ENCODE measurements at regions not wholly inside any gene's neighbourhood (a gene's known extent, or its start where the extent isn't known, plus 50 kb on each side); places are given as distances from the start of the nearest gene placed in this dataset.

GRCh38 chr14:56886471-56887062 is 76.3 kb upstream of the OTX2 start:
- intact Hi-C loops (cut with DNase I), result no loop called here
- no peak for DNase-seq
- Histone ChIP-seq H3K27ac (no peak overlapping the region), H3K4me3 (no peak overlapping the region), H3K27me3 (no peaks in the 10 kb centered on the region), H3K9ac (ENCODE audit: low read depth in 2 of 2, low read length in 2 of 2) (no peak overlapping the region), H3K36me3 (no peaks in the 10 kb centered on the region), H3K4me1 (no peaks in the 10 kb centered on the region), H3K9me3 (no peaks in the 10 kb centered on the region)
- TF ChIP-seq CTCF (IDR thresholded peaks at IDR 0.05), result no peak

DNA sequence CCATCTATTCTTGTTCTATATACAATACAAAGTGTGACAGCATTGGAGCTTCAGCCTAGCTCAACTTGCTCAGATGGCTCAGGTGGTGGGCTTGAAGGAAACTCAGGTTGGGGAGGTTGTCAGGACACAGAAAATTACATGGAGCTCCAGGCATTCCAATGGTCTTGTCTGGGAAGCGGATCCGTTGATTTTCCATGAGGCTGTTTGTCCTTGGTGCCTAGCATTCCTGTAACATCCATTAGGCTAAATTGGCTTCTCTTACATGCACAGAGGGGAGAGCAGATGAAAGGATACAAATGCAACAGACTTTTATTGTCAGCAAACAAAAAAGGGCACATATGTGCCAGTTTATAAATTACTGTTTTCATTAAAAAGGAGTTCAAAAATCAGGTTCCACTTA is 75.5 kb upstream of the OTX2 start:
- no peaks in the 10 kb centered on the region for H3K4me1 ChIP-seq
- no peak for DNase-seq
- no peaks in the 10 kb centered on the region for H3K27me3 ChIP-seq
- H3K27ac ChIP-seq, result no peak overlapping the region
- intact Hi-C loops (cut with DNase I), result no loop called here
- no peak overlapping the region for H3K9ac ChIP-seq (ENCODE audit: low read depth in 2 of 2, low read length in 2 of 2)
- no peak for TF ChIP-seq CTCF (IDR thresholded peaks at IDR 0.05)
- no peaks in the 10 kb centered on the region for H3K36me3 ChIP-seq
- H3K9me3 ChIP-seq, result no peaks in the 10 kb centered on the region
- no peak overlapping the region for H3K4me3 ChIP-seq

DNA sequence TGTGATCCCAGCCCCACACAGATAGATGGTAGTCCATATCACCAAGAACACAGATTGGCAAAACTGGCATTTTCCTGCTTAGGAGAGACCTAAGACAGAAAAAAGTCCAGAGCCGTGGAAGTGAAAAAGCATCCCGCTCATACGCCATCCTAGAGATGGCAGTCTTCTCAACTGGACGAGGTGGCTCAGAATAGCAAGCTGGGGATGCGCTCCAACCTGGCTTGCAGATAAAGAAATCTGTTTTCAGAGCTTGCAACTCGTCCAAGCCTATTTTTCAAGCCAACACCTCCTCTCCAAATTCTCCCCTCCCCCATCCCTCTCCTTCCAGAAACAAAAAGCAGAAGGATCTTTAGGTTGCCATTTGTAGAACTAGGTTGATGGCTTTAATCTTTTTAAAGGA is 74.3 kb upstream of the OTX2 start:
- no peak for DNase-seq
- H3K4me3 ChIP-seq, result no peak overlapping the region
- H3K9me3 ChIP-seq, result no peaks in the 10 kb centered on the region
- no peak overlapping the region for H3K9ac ChIP-seq (ENCODE audit: low read depth in 2 of 2, low read length in 2 of 2)
- no peak for TF ChIP-seq CTCF (IDR thresholded peaks at IDR 0.05)
- no peaks in the 10 kb centered on the region for H3K36me3 ChIP-seq
- H3K27me3 ChIP-seq, result no peaks in the 10 kb centered on the region
- intact Hi-C loops (cut with DNase I), result no loop called here
- H3K27ac ChIP-seq, result no peak overlapping the region
- H3K4me1 ChIP-seq, result no peaks in the 10 kb centered on the region

DNA sequence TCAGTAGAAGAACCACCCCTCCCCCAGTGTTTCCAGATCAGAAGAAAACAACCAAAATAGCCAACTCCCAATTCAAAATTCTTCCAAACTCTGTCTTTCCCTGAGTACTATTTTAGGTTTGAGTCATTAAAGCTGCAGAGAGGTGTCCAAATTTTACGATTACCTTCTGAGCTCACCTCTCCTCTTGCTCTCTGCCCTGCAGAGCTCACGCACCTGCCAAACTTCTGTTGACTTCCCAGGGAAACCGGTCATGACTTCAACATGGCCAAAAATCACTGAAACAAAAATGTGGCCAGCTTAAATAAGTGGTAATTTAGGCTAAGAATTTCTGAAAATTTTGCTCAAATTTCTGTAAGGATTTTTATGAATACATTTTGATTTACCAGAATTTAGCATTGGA is 70.9 kb upstream of the OTX2 start:
- no peaks in the 10 kb centered on the region for H3K27me3 ChIP-seq
- intact Hi-C loops (cut with DNase I), result no loop called here
- H3K27ac ChIP-seq, result no peak overlapping the region
- no peak for DNase-seq
- no peak overlapping the region for H3K4me3 ChIP-seq
- no peak for TF ChIP-seq CTCF (IDR thresholded peaks at IDR 0.05)
- H3K9ac ChIP-seq (ENCODE audit: low read depth in 2 of 2, low read length in 2 of 2), result no peak overlapping the region
- no peaks in the 10 kb centered on the region for H3K36me3 ChIP-seq
- no peaks in the 10 kb centered on the region for H3K9me3 ChIP-seq
- H3K4me1 ChIP-seq, result no peaks in the 10 kb centered on the region

- H3K4me1 ChIP-seq, result no peaks in the 10 kb centered on the region
- H3K27ac ChIP-seq, result no peak overlapping the region
- no peak for DNase-seq
- H3K27me3 ChIP-seq, result no peaks in the 10 kb centered on the region
- intact Hi-C loops (cut with DNase I), result no loop called here
- H3K9me3 ChIP-seq, result no peaks in the 10 kb centered on the region
- no peak overlapping the region for H3K4me3 ChIP-seq
- no peak for TF ChIP-seq CTCF (IDR thresholded peaks at IDR 0.05)
- H3K9ac ChIP-seq (ENCODE audit: low read depth in 2 of 2, low read length in 2 of 2), result no peak overlapping the region
- no peaks in the 10 kb centered on the region for H3K36me3 ChIP-seq
Measured at GRCh38 chr14:56878766-56879165, 68.5 kb upstream of the OTX2 start.
